ENCODE measurements at regions not wholly inside any gene's neighbourhood (a gene's known extent, or its start where the extent isn't known, plus 50 kb on each side); places are given as distances from the start of the nearest gene placed in this dataset.

- TF ChIP-seq, protein P1, sequence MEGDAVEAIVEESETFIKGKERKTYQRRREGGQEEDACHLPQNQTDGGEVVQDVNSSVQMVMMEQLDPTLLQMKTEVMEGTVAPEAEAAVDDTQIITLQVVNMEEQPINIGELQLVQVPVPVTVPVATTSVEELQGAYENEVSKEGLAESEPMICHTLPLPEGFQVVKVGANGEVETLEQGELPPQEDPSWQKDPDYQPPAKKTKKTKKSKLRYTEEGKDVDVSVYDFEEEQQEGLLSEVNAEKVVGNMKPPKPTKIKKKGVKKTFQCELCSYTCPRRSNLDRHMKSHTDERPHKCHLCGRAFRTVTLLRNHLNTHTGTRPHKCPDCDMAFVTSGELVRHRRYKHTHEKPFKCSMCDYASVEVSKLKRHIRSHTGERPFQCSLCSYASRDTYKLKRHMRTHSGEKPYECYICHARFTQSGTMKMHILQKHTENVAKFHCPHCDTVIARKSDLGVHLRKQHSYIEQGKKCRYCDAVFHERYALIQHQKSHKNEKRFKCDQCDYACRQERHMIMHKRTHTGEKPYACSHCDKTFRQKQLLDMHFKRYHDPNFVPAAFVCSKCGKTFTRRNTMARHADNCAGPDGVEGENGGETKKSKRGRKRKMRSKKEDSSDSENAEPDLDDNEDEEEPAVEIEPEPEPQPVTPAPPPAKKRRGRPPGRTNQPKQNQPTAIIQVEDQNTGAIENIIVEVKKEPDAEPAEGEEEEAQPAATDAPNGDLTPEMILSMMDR (IDR thresholded peaks at IDR 0.05) = no peak
- no peak for TF ChIP-seq POLR2A (IDR thresholded peaks at IDR 0.05)
Measured at GRCh38 chr5:124617787-124618186, 128.7 kb downstream of the ZNF608 start.

All from uterus (tissue), 2 donors.